ENCODE measurements at regions not wholly inside any gene's neighbourhood (a gene's known extent, or its start where the extent isn't known, plus 50 kb on each side); places are given as distances from the start of the nearest gene placed in this dataset.

GRCh38 chr3:40821315-40821714, 296.6 kb downstream of the ZNF621 start:
- Histone ChIP-seq H3K79me2 (ENCODE audit: insufficient read depth, low read length) (no peaks in the 10 kb centered on the region), H3K36me3 (ENCODE audit: insufficient read depth, low read length) (no peaks in the 10 kb centered on the region), H3K4me3 (ENCODE audit: insufficient read depth, low read depth, low read length) (no peak overlapping the region), H3K4me2 (ENCODE audit: low read length) (no peak overlapping the region), H3K4me1 (ENCODE audit: insufficient read depth, low read length) (no peaks in the 10 kb centered on the region), H3K9me3 (ENCODE audit: insufficient read depth, low read depth, low read length) (no peaks in the 10 kb centered on the region), H3K27ac (ENCODE audit: low read depth, low read length) (no peak overlapping the region), H3K9ac (ENCODE audit: low read length) (no peak overlapping the region), H3K27me3 (ENCODE audit: insufficient read depth, low read length) (no peaks in the 10 kb centered on the region), H4K20me1 (ENCODE audit: insufficient read depth, low read length) (no peaks in the 10 kb centered on the region), H2AFZ (ENCODE audit: low read depth, low read length) (no peak overlapping the region)
- FAIRE-seq: no peak
- no peak overlapping the region for H3K4me3 Mint-ChIP-seq (ENCODE audit: unreplicated experiment)
- peaks cover 6% of the 10 kb centered on the region for H3K9me3 Mint-ChIP-seq (ENCODE audit: unreplicated experiment)
- H3K27ac Mint-ChIP-seq (ENCODE audit: unreplicated experiment): no peak overlapping the region
- TF ChIP-seq EZH2 (IDR thresholded peaks at IDR 0.05; ENCODE audit: insufficient read depth, low read length) (no peak), CTCF (IDR thresholded peaks at IDR 0.05; ENCODE audit: insufficient read depth, low read depth, low read length) (no peak)
- H3K27me3 Mint-ChIP-seq (ENCODE audit: low read depth, unreplicated experiment): peaks cover 11% of the 10 kb centered on the region
- no peaks in the 10 kb centered on the region for H3K36me3 Mint-ChIP-seq (ENCODE audit: low read depth, unreplicated experiment)
- no peaks in the 10 kb centered on the region for H3K4me1 Mint-ChIP-seq (ENCODE audit: low read depth, unreplicated experiment)
- no peak for DNase-seq (ENCODE audit: low read depth)

DNA sequence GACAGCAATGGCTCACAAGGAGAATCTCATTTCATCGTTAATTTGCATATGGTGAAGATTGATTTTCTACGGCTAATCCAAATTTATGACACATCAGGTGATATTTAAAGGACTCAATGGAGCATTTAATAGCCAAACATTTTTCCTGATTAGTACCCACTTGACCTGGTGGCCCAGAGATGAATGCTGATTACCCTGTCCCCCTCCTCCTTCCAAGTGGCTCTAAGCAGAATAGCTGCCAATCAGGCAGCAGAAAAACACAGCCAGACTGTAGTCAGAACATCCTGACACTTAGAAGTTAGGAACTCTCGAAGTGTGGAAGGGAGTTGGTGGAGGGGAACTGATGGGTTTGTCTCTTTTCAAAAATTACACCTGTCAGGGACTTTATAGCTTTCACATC, 302.5 kb downstream of the ZNF621 start:
- FAIRE-seq (no peak), DNase-seq (ENCODE audit: low read depth) (no peak)
- Mint-ChIP-seq H3K27ac (ENCODE audit: unreplicated experiment) (no peak overlapping the region), H3K27me3 (ENCODE audit: low read depth, unreplicated experiment) (peaks cover 4% of the 10 kb centered on the region), H3K4me3 (ENCODE audit: unreplicated experiment) (no peak overlapping the region), H3K36me3 (ENCODE audit: low read depth, unreplicated experiment) (no peaks in the 10 kb centered on the region), H3K4me1 (ENCODE audit: low read depth, unreplicated experiment) (peaks cover 13% of the 10 kb centered on the region), H3K9me3 (ENCODE audit: unreplicated experiment) (peaks cover 6% of the 10 kb centered on the region)
- Histone ChIP-seq H3K4me1 (ENCODE audit: insufficient read depth, low read length) (no peaks in the 10 kb centered on the region), H4K20me1 (ENCODE audit: insufficient read depth, low read length) (no peaks in the 10 kb centered on the region), H3K27me3 (ENCODE audit: insufficient read depth, low read length) (no peaks in the 10 kb centered on the region), H3K4me3 (ENCODE audit: insufficient read depth, low read depth, low read length) (no peak overlapping the region), H3K4me2 (ENCODE audit: low read length) (no peak overlapping the region), H3K9me3 (ENCODE audit: insufficient read depth, low read depth, low read length) (no peaks in the 10 kb centered on the region), H3K79me2 (ENCODE audit: insufficient read depth, low read length) (no peaks in the 10 kb centered on the region), H3K9ac (ENCODE audit: low read length) (no peak overlapping the region), H2AFZ (ENCODE audit: low read depth, low read length) (no peak overlapping the region), H3K36me3 (ENCODE audit: insufficient read depth, low read length) (no peaks in the 10 kb centered on the region), H3K27ac (ENCODE audit: low read depth, low read length) (no peak overlapping the region)
- TF ChIP-seq EZH2 (IDR thresholded peaks at IDR 0.05; ENCODE audit: insufficient read depth, low read length) (no peak), CTCF (IDR thresholded peaks at IDR 0.05; ENCODE audit: insufficient read depth, low read depth, low read length) (no peak)

- Histone ChIP-seq H3K36me3 (ENCODE audit: insufficient read depth, low read length) (no peaks in the 10 kb centered on the region), H3K27me3 (ENCODE audit: insufficient read depth, low read length) (no peaks in the 10 kb centered on the region), H4K20me1 (ENCODE audit: insufficient read depth, low read length) (no peaks in the 10 kb centered on the region), H3K4me1 (ENCODE audit: insufficient read depth, low read length) (no peaks in the 10 kb centered on the region), H3K9ac (ENCODE audit: low read length) (no peak overlapping the region), H3K9me3 (ENCODE audit: insufficient read depth, low read depth, low read length) (no peaks in the 10 kb centered on the region), H3K4me3 (ENCODE audit: insufficient read depth, low read depth, low read length) (no peak overlapping the region), H3K27ac (ENCODE audit: low read depth, low read length) (no peak overlapping the region), H3K4me2 (ENCODE audit: low read length) (no peak overlapping the region), H2AFZ (ENCODE audit: low read depth, low read length) (no peak overlapping the region), H3K79me2 (ENCODE audit: insufficient read depth, low read length) (no peaks in the 10 kb centered on the region)
- Mint-ChIP-seq H3K27ac (ENCODE audit: unreplicated experiment) (peak overlapping the region; percentile 34), H3K36me3 (ENCODE audit: low read depth, unreplicated experiment) (no peaks in the 10 kb centered on the region), H3K4me1 (ENCODE audit: low read depth, unreplicated experiment) (peaks cover 13% of the 10 kb centered on the region), H3K27me3 (ENCODE audit: low read depth, unreplicated experiment) (no peaks in the 10 kb centered on the region), H3K4me3 (ENCODE audit: unreplicated experiment) (peak overlapping the region; percentile 51), H3K9me3 (ENCODE audit: unreplicated experiment) (peaks cover under 1% of the 10 kb centered on the region)
- no peak for DNase-seq (ENCODE audit: low read depth)
- no peak for TF ChIP-seq EZH2 (IDR thresholded peaks at IDR 0.05; ENCODE audit: insufficient read depth, low read length)
- no peak for TF ChIP-seq CTCF (IDR thresholded peaks at IDR 0.05; ENCODE audit: insufficient read depth, low read depth, low read length)
- FAIRE-seq: no peak
Measured at GRCh38 chr3:40827942-40828688, 303.4 kb downstream of the ZNF621 start.
